ENCODE measurements at regions not wholly inside any gene's neighbourhood (a gene's known extent, or its start where the extent isn't known, plus 50 kb on each side); places are given as distances from the start of the nearest gene placed in this dataset.

- Mint-ChIP-seq H3K9me3 (peaks cover 0 to 3% (median 0%) of the 10 kb centered on the region in 8 donors), H3K27me3 (peaks cover 4 to 8% of the 10 kb centered on the region in 2 donors), H3K36me3 (no peaks in the 10 kb centered on the region), H3K4me3 (no peak overlapping the region), H3K4me1 (no peaks in the 10 kb centered on the region), H3K27ac (no peak overlapping the region)
- no peak overlapping the region for H3K27ac ChIP-seq (ENCODE audit: low read depth, low read length)
- DNase-seq: no peak
- intact Hi-C loops (cut with micrococcal nuclease): no loop called here
- H3K27me3 ChIP-seq (ENCODE audit: insufficient read depth, low read length): no peaks in the 10 kb centered on the region
- CTCF ChIA-PET (ENCODE audit: partially characterized antibody): no interaction called here
- H3K9me3 ChIP-seq (ENCODE audit: control insufficient read depth in 1 of 2, low read length in 2 of 2): no peaks in the 10 kb centered on the region
- H3K4me1 ChIP-seq (ENCODE audit: insufficient read depth, low read length): no peaks in the 10 kb centered on the region
- no peak overlapping the region for H3K4me3 ChIP-seq (ENCODE audit: low read length in 2 of 2)
- POLR2A ChIA-PET (ENCODE audit: partially characterized antibody): no interaction called here
- H3K36me3 ChIP-seq (ENCODE audit: insufficient read depth, low read length): no peaks in the 10 kb centered on the region
These were observed 76.1 kb upstream of the KRR1 start for GRCh38 chr12:75587340-75588106.

GRCh38 chr12:75585330-75585729 lies 73.9 kb upstream of the KRR1 start:
- H3K27me3 Mint-ChIP-seq: peaks cover 4 to 8% of the 10 kb centered on the region in 2 donors
- ChIA-PET CTCF (ENCODE audit: partially characterized antibody) (interaction anchor here (0.9 kb wide), 1 partner anchor 31 kb away, joined by 3 read pairs; no protein-coding TSS in a partner anchor), POLR2A (ENCODE audit: partially characterized antibody) (no interaction called here)
- H3K9me3 Mint-ChIP-seq: peaks cover 0 to 3% (median 0%) of the 10 kb centered on the region in 8 donors
- no peak overlapping the region for H3K27ac Mint-ChIP-seq
- Histone ChIP-seq H3K27me3 (ENCODE audit: insufficient read depth, low read length) (no peaks in the 10 kb centered on the region), H3K27ac (ENCODE audit: low read depth, low read length) (no peak overlapping the region), H3K9me3 (ENCODE audit: control insufficient read depth in 1 of 2, low read length in 2 of 2) (no peaks in the 10 kb centered on the region), H3K36me3 (ENCODE audit: insufficient read depth, low read length) (no peaks in the 10 kb centered on the region), H3K4me1 (ENCODE audit: insufficient read depth, low read length) (no peaks in the 10 kb centered on the region), H3K4me3 (ENCODE audit: low read length in 2 of 2) (no peak overlapping the region)
- no peak overlapping the region for H3K4me3 Mint-ChIP-seq
- peaks cover 0 to 5% (median 2%) of the 10 kb centered on the region in 4 donors for H3K4me1 Mint-ChIP-seq
- no peaks in the 10 kb centered on the region for H3K36me3 Mint-ChIP-seq
- DNase-seq: no peak
- intact Hi-C loops (cut with micrococcal nuclease): no loop called here

DNA sequence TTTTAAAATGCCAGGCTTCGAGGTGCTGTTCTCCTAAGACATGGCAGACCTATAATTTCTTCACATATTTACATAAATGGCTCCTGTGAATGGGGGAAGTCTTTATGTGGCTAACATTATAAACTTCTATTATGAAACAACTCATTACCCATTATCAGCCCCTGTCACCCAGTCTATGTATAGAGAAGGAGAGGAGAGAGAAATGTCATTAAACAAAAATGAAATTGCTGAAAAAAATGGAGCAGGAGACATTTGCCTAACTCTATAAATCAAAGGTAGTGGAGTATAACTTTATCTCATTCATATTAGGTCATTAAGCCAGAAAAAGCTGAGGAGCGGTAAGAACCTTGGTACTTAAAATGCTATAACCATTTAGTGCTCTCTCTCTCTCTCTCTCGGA lies 71.9 kb upstream of the KRR1 start:
- Mint-ChIP-seq H3K27me3 (peaks cover 0 to 5% of the 10 kb centered on the region in 2 donors), H3K4me1 (peaks cover 0 to 5% (median 2%) of the 10 kb centered on the region in 4 donors), H3K27ac (no peak overlapping the region), H3K9me3 (peaks cover 0 to under 1% (median 0%) of the 10 kb centered on the region in 8 donors), H3K4me3 (no peak overlapping the region), H3K36me3 (no peaks in the 10 kb centered on the region)
- no peaks in the 10 kb centered on the region for H3K9me3 ChIP-seq (ENCODE audit: control insufficient read depth in 1 of 2, low read length in 2 of 2)
- H3K4me1 ChIP-seq (ENCODE audit: insufficient read depth, low read length): no peaks in the 10 kb centered on the region
- no peaks in the 10 kb centered on the region for H3K36me3 ChIP-seq (ENCODE audit: insufficient read depth, low read length)
- ChIA-PET POLR2A (ENCODE audit: partially characterized antibody) (interaction anchor here (0.7 kb wide), 1 partner anchor 424 kb away, joined by 3 read pairs; no protein-coding TSS in a partner anchor), CTCF (ENCODE audit: partially characterized antibody) (no interaction called here)
- H3K4me3 ChIP-seq (ENCODE audit: low read length in 2 of 2): no peak overlapping the region
- H3K27ac ChIP-seq (ENCODE audit: low read depth, low read length): no peak overlapping the region
- DNase-seq: no peak
- H3K27me3 ChIP-seq (ENCODE audit: insufficient read depth, low read length): no peaks in the 10 kb centered on the region
- intact Hi-C loops (cut with micrococcal nuclease): no loop called here

DNA sequence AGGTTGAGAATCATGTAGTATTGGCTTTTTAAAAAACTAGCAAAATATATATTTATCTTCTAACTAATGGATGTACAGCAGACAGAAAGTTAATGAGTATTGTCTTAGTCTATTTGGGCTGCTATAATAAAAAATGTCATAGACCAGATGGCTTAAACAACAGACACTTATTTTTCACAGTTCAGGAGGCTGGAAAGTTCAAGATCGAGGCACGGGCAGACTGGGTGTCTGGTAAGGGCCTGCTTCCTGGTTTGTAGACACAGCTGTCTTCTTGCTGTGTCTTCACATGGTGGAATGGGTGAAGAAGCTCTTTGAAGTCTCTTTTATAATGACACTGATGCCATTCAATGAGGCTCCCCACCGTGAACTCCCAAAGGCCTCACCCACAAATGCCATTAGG lies 70.1 kb upstream of the KRR1 start:
- no peaks in the 10 kb centered on the region for H3K9me3 Mint-ChIP-seq
- H3K4me3 Mint-ChIP-seq: no peak overlapping the region
- no peaks in the 10 kb centered on the region for H3K36me3 Mint-ChIP-seq
- H3K4me3 ChIP-seq (ENCODE audit: low read length in 2 of 2): no peak overlapping the region
- no peaks in the 10 kb centered on the region for H3K27me3 ChIP-seq (ENCODE audit: insufficient read depth, low read length)
- intact Hi-C loops (cut with micrococcal nuclease): no loop called here
- H3K4me1 ChIP-seq (ENCODE audit: insufficient read depth, low read length): no peaks in the 10 kb centered on the region
- no peaks in the 10 kb centered on the region for H3K9me3 ChIP-seq (ENCODE audit: control insufficient read depth in 1 of 2, low read length in 2 of 2)
- H3K4me1 Mint-ChIP-seq: peaks cover 0 to 5% (median 2%) of the 10 kb centered on the region in 4 donors
- peaks cover 0 to 2% of the 10 kb centered on the region in 2 donors for H3K27me3 Mint-ChIP-seq
- DNase-seq: no peak
- ChIA-PET POLR2A (ENCODE audit: partially characterized antibody) (no interaction called here), CTCF (ENCODE audit: partially characterized antibody) (no interaction called here)
- no peak overlapping the region for H3K27ac Mint-ChIP-seq
- no peaks in the 10 kb centered on the region for H3K36me3 ChIP-seq (ENCODE audit: insufficient read depth, low read length)
- H3K27ac ChIP-seq (ENCODE audit: low read depth, low read length): no peak overlapping the region

DNA sequence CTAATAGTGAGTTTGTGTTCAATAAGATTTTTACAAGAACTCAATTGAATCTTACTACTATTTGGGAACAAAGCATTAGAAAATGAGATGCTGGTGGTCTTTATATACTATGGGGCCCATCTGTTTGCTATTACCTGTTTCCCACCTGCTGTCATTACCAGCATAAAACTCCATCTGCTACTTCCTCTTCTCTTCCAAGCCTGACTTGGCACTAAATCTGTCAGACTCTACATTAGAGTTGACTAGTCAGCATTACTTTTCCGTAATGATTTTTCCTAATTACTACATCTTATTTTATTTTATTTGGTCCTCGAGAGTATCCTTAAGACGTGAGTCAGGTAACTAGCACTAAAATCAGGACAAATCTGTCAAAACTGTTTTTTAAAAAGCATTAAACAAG lies 68.1 kb upstream of the KRR1 start:
- ChIA-PET POLR2A (ENCODE audit: partially characterized antibody) (no interaction called here), CTCF (ENCODE audit: partially characterized antibody) (no interaction called here)
- Histone ChIP-seq H3K9me3 (ENCODE audit: control insufficient read depth in 1 of 2, low read length in 2 of 2) (no peaks in the 10 kb centered on the region), H3K27ac (ENCODE audit: low read depth, low read length) (no peak overlapping the region), H3K36me3 (ENCODE audit: insufficient read depth, low read length) (no peaks in the 10 kb centered on the region), H3K4me3 (ENCODE audit: low read length in 2 of 2) (no peak overlapping the region), H3K27me3 (ENCODE audit: insufficient read depth, low read length) (no peaks in the 10 kb centered on the region), H3K4me1 (ENCODE audit: insufficient read depth, low read length) (no peaks in the 10 kb centered on the region)
- Mint-ChIP-seq H3K27me3 (no peaks in the 10 kb centered on the region), H3K9me3 (no peaks in the 10 kb centered on the region), H3K4me1 (peaks cover 0 to 5% (median 2%) of the 10 kb centered on the region in 4 donors), H3K27ac (no peak overlapping the region), H3K36me3 (no peaks in the 10 kb centered on the region), H3K4me3 (no peak overlapping the region)
- intact Hi-C loops (cut with micrococcal nuclease): no loop called here
- DNase-seq: no peak

DNA sequence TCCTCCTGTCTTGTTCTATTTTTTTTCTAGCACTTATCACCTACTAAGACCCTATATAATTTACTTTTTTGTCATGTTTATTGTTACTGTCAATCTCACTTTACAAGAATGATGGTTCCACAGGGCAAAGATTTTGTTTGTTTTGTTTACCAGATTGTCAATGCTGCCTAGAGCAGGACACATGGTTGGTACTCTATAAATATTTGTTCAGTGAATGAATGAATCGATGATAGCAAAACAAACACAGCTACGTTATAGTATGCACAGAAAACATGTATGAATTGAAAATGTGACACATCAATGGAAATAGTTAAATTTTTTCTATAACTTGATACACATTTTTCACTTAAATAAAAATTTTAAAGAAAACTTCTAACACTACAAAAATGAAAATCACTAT lies 67.1 kb upstream of the KRR1 start:
- intact Hi-C loops (cut with micrococcal nuclease): no loop called here
- ChIA-PET POLR2A (ENCODE audit: partially characterized antibody) (no interaction called here), CTCF (ENCODE audit: partially characterized antibody) (interaction anchor here (1.5 kb wide), 1 partner anchor 456 kb away, joined by 3 read pairs; no protein-coding TSS in a partner anchor)
- Histone ChIP-seq H3K9me3 (ENCODE audit: control insufficient read depth in 1 of 2, low read length in 2 of 2) (no peaks in the 10 kb centered on the region), H3K36me3 (ENCODE audit: insufficient read depth, low read length) (no peaks in the 10 kb centered on the region), H3K27ac (ENCODE audit: low read depth, low read length) (no peak overlapping the region), H3K27me3 (ENCODE audit: insufficient read depth, low read length) (no peaks in the 10 kb centered on the region), H3K4me1 (ENCODE audit: insufficient read depth, low read length) (no peaks in the 10 kb centered on the region), H3K4me3 (ENCODE audit: low read length in 2 of 2) (no peak overlapping the region)
- Mint-ChIP-seq H3K4me1 (peaks cover 0 to 5% (median 2%) of the 10 kb centered on the region in 4 donors), H3K4me3 (no peak overlapping the region), H3K27me3 (no peaks in the 10 kb centered on the region), H3K27ac (no peak overlapping the region), H3K9me3 (no peaks in the 10 kb centered on the region), H3K36me3 (no peaks in the 10 kb centered on the region)
- no peak for DNase-seq

DNA sequence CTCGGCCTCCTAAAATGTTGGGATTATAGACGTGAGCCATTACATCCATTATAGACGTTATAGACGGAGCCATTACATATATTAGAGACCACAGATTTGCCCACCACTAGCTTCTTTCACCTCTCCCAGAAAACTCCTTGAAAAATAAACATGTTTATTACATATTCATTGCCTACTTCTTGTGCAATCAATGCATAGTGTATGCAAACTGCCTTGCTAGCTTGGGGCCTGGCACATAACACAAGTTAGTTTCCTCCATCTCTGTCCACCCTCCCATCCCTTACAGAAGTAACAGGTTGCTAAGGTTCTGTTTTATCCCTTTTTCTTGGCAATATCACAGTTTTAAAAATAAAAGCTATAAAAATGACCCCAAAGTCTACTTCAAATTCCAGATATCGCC lies 66.4 kb upstream of the KRR1 start:
- Mint-ChIP-seq H3K9me3 (no peaks in the 10 kb centered on the region), H3K27me3 (no peaks in the 10 kb centered on the region), H3K4me1 (peaks cover 0 to 5% (median 2%) of the 10 kb centered on the region in 4 donors), H3K27ac (no peak overlapping the region), H3K4me3 (no peak overlapping the region), H3K36me3 (no peaks in the 10 kb centered on the region)
- Histone ChIP-seq H3K36me3 (ENCODE audit: insufficient read depth, low read length) (no peaks in the 10 kb centered on the region), H3K9me3 (ENCODE audit: control insufficient read depth in 1 of 2, low read length in 2 of 2) (no peaks in the 10 kb centered on the region), H3K4me1 (ENCODE audit: insufficient read depth, low read length) (no peaks in the 10 kb centered on the region), H3K27ac (ENCODE audit: low read depth, low read length) (no peak overlapping the region), H3K27me3 (ENCODE audit: insufficient read depth, low read length) (no peaks in the 10 kb centered on the region), H3K4me3 (ENCODE audit: low read length in 2 of 2) (no peak overlapping the region)
- no peak for DNase-seq
- intact Hi-C loops (cut with micrococcal nuclease): no loop called here
- POLR2A ChIA-PET (ENCODE audit: partially characterized antibody): no interaction called here
- CTCF ChIA-PET (ENCODE audit: partially characterized antibody): interaction anchor here (1.5 kb wide), 2 partner anchors 10 to 457 kb away, joined by 3 to 4 read pairs; no protein-coding TSS in a partner anchor
